Sigmoid colon (tissue), 4 donors: ENCODE measurements at regions not wholly inside any gene's neighbourhood (a gene's known extent, or its start where the extent isn't known, plus 50 kb on each side); places are given as distances from the start of the nearest gene placed in this dataset.

Experiments used
- EP300 ChIP-seq, 4 donors: sonication (generic); formaldehyde crosslinking; IDR thresholded peaks; one replicate each; pipeline ENCODE4 v1.6.1; 2017; ENCODE audit warnings: antibody characterized with exemption in 4 of 4
- POLR2AphosphoS5 ChIP-seq, 4 donors: sonication (generic); formaldehyde crosslinking; IDR thresholded peaks; one replicate each; pipeline ENCODE4 v1.6.1; 2017; ENCODE audit warnings: antibody characterized with exemption in 4 of 4

DNA sequence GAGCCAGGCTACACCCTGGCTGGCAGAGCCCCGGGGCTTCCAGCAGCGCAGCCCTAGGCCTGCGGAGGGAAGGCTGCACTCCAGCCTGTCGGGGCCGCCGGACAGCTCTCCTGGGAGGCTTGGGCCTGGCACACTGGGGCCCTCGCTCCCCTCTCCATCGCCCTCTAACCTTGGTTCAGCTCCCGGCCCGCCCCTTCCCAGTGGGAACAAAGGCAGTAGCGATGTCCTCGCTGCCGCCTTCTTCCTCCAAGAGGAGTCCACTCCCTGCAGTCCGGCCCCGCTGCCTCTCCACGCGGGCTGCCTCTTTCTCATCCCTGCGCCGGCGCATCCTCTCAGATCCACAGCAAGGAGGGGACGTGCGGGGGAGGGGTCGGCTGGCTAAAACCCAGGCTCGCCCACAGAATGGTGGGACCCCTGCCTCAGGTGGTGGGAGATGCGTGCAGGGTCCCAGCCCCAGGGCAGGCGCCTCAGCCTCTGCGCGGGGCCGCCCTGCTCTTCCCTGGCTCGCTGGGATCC lies 138.1 kb downstream of the TWIST2 start:
- TF ChIP-seq POLR2AphosphoS5 (IDR thresholded peaks at IDR 0.05) (no peak), EP300 (IDR thresholded peaks at IDR 0.05) (no peak)
